ENCODE measurements at regions not wholly inside any gene's neighbourhood (a gene's known extent, or its start where the extent isn't known, plus 50 kb on each side); places are given as distances from the start of the nearest gene placed in this dataset.

- H3K4me2 ChIP-seq (ENCODE audit: low read length) = no peak overlapping the region
- H3K36me3 ChIP-seq (ENCODE audit: insufficient read depth, low read length) = no peaks in the 10 kb centered on the region
- no peak for DNase-seq (ENCODE audit: low spot score)
- BruUV-seq (replicated peaks) = no TSS peak
- no peak for TF ChIP-seq CTCF (conservative IDR thresholded peaks at IDR 0.05; ENCODE audit: low read length)
- no peak for TF ChIP-seq EZH2phosphoT487 (IDR thresholded peaks at IDR 0.05; ENCODE audit: borderline replicate concordance, low read depth, low read length)
- no peaks in the 10 kb centered on the region for H4K20me1 ChIP-seq (ENCODE audit: insufficient read depth, low read length)
- H3K4me3 ChIP-seq (ENCODE audit: low read depth, low read length, poor library complexity, severe bottlenecking) = no peak overlapping the region
- ChIA-PET CTCF (ENCODE audit: unreplicated experiment) (no interaction called here), POLR2A (no interaction called here)
- H3K4me1 ChIP-seq (ENCODE audit: insufficient read depth, low read length, poor library complexity, severe bottlenecking) = no peaks in the 10 kb centered on the region
- H3K9me2 ChIP-seq (ENCODE audit: insufficient read depth, low read length) = no peaks in the 10 kb centered on the region
- intact Hi-C loops (cut with micrococcal nuclease; ENCODE audit: unreplicated experiment) = no loop called here
- no peaks in the 10 kb centered on the region for H3K79me2 ChIP-seq (ENCODE audit: insufficient read depth, low read depth, low read length)
- H3K9me3 ChIP-seq (ENCODE audit: low read length) = 0 out of 2 replicates have a peak, but pooled peaks cover 20% of the 10 kb centered on the region
- peak overlapping the region; percentile 54; the same call in 1 of the 2 replicates for H2AFZ ChIP-seq (ENCODE audit: low read length)
- H3K27ac ChIP-seq (ENCODE audit: low read depth, low read length, poor library complexity, severe bottlenecking) = no peak overlapping the region
Observed at GRCh38 chr12:93192878-93193277, 184.8 kb upstream of the NUDT4 start.

GRCh38 chr12:93195511-93195910 is 182.2 kb upstream of the NUDT4 start:
- 0 out of 2 replicates have a peak, but pooled peaks cover 20% of the 10 kb centered on the region for H3K9me3 ChIP-seq (ENCODE audit: low read length)
- BruUV-seq (replicated peaks) = no TSS peak
- CTCF ChIA-PET (ENCODE audit: unreplicated experiment) = no interaction called here
- H3K36me3 ChIP-seq (ENCODE audit: insufficient read depth, low read length) = no peaks in the 10 kb centered on the region
- no peak overlapping the region for H3K4me2 ChIP-seq (ENCODE audit: low read length)
- H3K4me1 ChIP-seq (ENCODE audit: insufficient read depth, low read length, poor library complexity, severe bottlenecking) = no peaks in the 10 kb centered on the region
- no peaks in the 10 kb centered on the region for H3K79me2 ChIP-seq (ENCODE audit: insufficient read depth, low read depth, low read length)
- no peak overlapping the region for H3K4me3 ChIP-seq (ENCODE audit: low read depth, low read length, poor library complexity, severe bottlenecking)
- H3K27ac ChIP-seq (ENCODE audit: low read depth, low read length, poor library complexity, severe bottlenecking) = no peak overlapping the region
- DNase-seq (ENCODE audit: low spot score) = no peak
- no peaks in the 10 kb centered on the region for H3K9me2 ChIP-seq (ENCODE audit: insufficient read depth, low read length)
- H4K20me1 ChIP-seq (ENCODE audit: insufficient read depth, low read length) = no peaks in the 10 kb centered on the region
- intact Hi-C loops (cut with micrococcal nuclease; ENCODE audit: unreplicated experiment) = no loop called here
- POLR2A ChIA-PET = interaction anchor here (0.6 to 0.7 kb wide), 3 partner anchors 25 to 98 kb away, joined by 3 read pairs; no protein-coding TSS in a partner anchor
- no peak for TF ChIP-seq CTCF (conservative IDR thresholded peaks at IDR 0.05; ENCODE audit: low read length)
- no peak for TF ChIP-seq EZH2phosphoT487 (IDR thresholded peaks at IDR 0.05; ENCODE audit: borderline replicate concordance, low read depth, low read length)
- H2AFZ ChIP-seq (ENCODE audit: low read length) = no peak overlapping the region

- intact Hi-C loops (cut with micrococcal nuclease; ENCODE audit: unreplicated experiment) = no loop called here
Observed at GRCh38 chr12:93197067-93197593, 180.6 kb upstream of the NUDT4 start.

More at GRCh38 chr12:93197067-93197593, 180.6 kb upstream of the NUDT4 start:
- ChIA-PET CTCF (ENCODE audit: unreplicated experiment) (no interaction called here), POLR2A (no interaction called here)
- DNase-seq (ENCODE audit: low spot score) = no peak
- Histone ChIP-seq H2AFZ (ENCODE audit: low read length) (no peak overlapping the region), H3K9me2 (ENCODE audit: insufficient read depth, low read length) (no peaks in the 10 kb centered on the region), H3K36me3 (ENCODE audit: insufficient read depth, low read length) (no peaks in the 10 kb centered on the region), H4K20me1 (ENCODE audit: insufficient read depth, low read length) (no peaks in the 10 kb centered on the region), H3K4me2 (ENCODE audit: low read length) (no peak overlapping the region), H3K27ac (ENCODE audit: low read depth, low read length, poor library complexity, severe bottlenecking) (no peak overlapping the region), H3K9me3 (ENCODE audit: low read length) (0 out of 2 replicates have a peak, but pooled peaks cover 20% of the 10 kb centered on the region), H3K79me2 (ENCODE audit: insufficient read depth, low read depth, low read length) (no peaks in the 10 kb centered on the region), H3K4me1 (ENCODE audit: insufficient read depth, low read length, poor library complexity, severe bottlenecking) (no peaks in the 10 kb centered on the region), H3K4me3 (ENCODE audit: low read depth, low read length, poor library complexity, severe bottlenecking) (no peak overlapping the region)
- no TSS peak for BruUV-seq (replicated peaks)
- TF ChIP-seq CTCF (conservative IDR thresholded peaks at IDR 0.05; ENCODE audit: low read length) = no peak
- no peak for TF ChIP-seq EZH2phosphoT487 (IDR thresholded peaks at IDR 0.05; ENCODE audit: borderline replicate concordance, low read depth, low read length)

Measured in OCI-LY7 (cell line).